Osteoblast (primary cell): ENCODE measurements at regions not wholly inside any gene's neighbourhood (a gene's known extent, or its start where the extent isn't known, plus 50 kb on each side); places are given as distances from the start of the nearest gene placed in this dataset.

ENCODE experiments used
- DNase-seq: peaks from one replicate; pipeline ENCODE4 v3.0.0; 2011; ENCODE audit warnings: low spot score, mixed read lengths; ENCODE audit not compliant: insufficient read length; ENCODE audit errors: missing footprints
- H2AFZ ChIP-seq: 2 replicates; pipeline ENCODE4 v1.6.0; 2011; ENCODE audit warnings: mild to moderate bottlenecking, low read length
- H3K27ac ChIP-seq: 2 replicates; pipeline ENCODE4 v1.5.1; 2011; ENCODE audit warnings: mild to moderate bottlenecking, low read depth, low read length, moderate library complexity
- H3K27me3 ChIP-seq: 2 replicates; pipeline ENCODE4 v1.6.0; 2012; ENCODE audit warnings: mild to moderate bottlenecking, control low read depth, inconsistent platforms, low read length, moderate library complexity; ENCODE audit not compliant: insufficient read depth
- H3K36me3 ChIP-seq: 2 replicates; pipeline ENCODE4 v1.5.1; 2011; ENCODE audit warnings: mild to moderate bottlenecking, low read length, control low read depth, moderate library complexity; ENCODE audit not compliant: insufficient read depth
- H3K4me1 ChIP-seq: 2 replicates; pipeline ENCODE4 v1.5.1; 2011; ENCODE audit warnings: mild to moderate bottlenecking, low read length, control low read depth, moderate library complexity; ENCODE audit not compliant: insufficient read depth
- H3K4me2 ChIP-seq: 2 replicates; pipeline ENCODE4 v1.6.0; 2011; ENCODE audit warnings: mild to moderate bottlenecking, low read length; ENCODE audit not compliant: insufficient read depth
- H3K4me3 ChIP-seq: fragments of 200-600 bp; sonication (generic); 3 replicates; pipeline ENCODE4 v1.5.1; 2012; ENCODE audit warnings: mild to moderate bottlenecking, low read length, inconsistent platforms; ENCODE audit not compliant: insufficient read depth
- H3K79me2 ChIP-seq: 2 replicates; pipeline ENCODE4 v1.6.0; 2012; ENCODE audit warnings: mild to moderate bottlenecking, low read length, control low read depth, inconsistent platforms; ENCODE audit not compliant: insufficient read depth
- H3K9me3 ChIP-seq: 2 replicates; pipeline ENCODE4 v1.5.1; 2011; ENCODE audit warnings: low read depth, low read length, control low read depth
- H4K20me1 ChIP-seq: 2 replicates; pipeline ENCODE4 v1.6.0; 2012; ENCODE audit warnings: mild to moderate bottlenecking, low read length, control low read depth; ENCODE audit not compliant: insufficient read depth
- TF ChIP-seq, protein P1 (sequence below): IDR thresholded peaks from 2 replicates; pipeline ENCODE4 v1.5.1; 2011; ENCODE audit warnings: mild to moderate bottlenecking, low read depth, low read length, moderate library complexity; ENCODE audit errors: extremely low read depth

DNA sequence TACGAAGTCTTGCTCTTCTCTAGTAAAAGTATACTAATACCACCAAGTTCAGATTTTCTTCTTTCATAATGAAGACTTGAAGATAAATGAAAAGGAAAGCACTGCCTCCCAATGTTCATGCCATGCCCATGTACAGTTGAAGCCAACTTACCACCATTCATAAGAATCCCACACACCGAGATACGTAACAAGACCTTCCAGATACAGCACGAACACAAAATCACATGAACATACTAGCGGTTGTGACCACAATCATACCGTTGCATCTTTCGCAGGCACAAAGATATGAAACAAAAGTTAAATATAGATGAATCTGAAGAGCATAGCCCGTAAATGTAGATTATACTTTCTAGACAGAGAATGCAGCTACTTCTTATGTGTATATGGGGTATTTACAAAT lies 412.5 kb downstream of the CBLN4 start:
- no peaks in the 10 kb centered on the region for H3K79me2 ChIP-seq

DNA sequence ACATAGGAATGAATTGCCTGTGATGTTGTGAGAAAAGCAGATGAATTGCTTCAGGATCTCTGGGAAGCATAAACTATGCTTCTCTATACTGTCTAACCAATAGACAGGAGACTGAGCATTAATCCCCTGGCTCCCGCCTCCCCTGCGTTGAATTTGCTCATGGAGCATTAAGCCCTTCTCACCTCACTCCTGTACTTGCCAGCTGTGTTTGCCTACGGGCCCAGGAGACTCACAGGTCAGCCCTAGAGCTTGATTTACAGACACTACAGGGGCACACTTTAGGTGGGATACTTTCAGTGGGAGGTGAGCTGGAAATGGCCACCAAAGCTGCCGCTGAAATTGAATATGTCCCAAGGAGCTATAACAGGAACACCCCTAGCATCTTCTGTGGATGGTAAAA lies 418.7 kb downstream of the CBLN4 start:
- TF ChIP-seq, protein P1, sequence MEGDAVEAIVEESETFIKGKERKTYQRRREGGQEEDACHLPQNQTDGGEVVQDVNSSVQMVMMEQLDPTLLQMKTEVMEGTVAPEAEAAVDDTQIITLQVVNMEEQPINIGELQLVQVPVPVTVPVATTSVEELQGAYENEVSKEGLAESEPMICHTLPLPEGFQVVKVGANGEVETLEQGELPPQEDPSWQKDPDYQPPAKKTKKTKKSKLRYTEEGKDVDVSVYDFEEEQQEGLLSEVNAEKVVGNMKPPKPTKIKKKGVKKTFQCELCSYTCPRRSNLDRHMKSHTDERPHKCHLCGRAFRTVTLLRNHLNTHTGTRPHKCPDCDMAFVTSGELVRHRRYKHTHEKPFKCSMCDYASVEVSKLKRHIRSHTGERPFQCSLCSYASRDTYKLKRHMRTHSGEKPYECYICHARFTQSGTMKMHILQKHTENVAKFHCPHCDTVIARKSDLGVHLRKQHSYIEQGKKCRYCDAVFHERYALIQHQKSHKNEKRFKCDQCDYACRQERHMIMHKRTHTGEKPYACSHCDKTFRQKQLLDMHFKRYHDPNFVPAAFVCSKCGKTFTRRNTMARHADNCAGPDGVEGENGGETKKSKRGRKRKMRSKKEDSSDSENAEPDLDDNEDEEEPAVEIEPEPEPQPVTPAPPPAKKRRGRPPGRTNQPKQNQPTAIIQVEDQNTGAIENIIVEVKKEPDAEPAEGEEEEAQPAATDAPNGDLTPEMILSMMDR = no peak
- H3K4me1 ChIP-seq = no peaks in the 10 kb centered on the region

More for the DNA sequence above, 412.5 kb downstream of the CBLN4 start:
- TF ChIP-seq, protein P1 = no peak
- H2AFZ ChIP-seq = no peak overlapping the region
- no peak overlapping the region for H3K4me3 ChIP-seq
- H3K36me3 ChIP-seq = no peaks in the 10 kb centered on the region
- no peak for DNase-seq
- H3K4me1 ChIP-seq = no peaks in the 10 kb centered on the region
- no peak overlapping the region for H3K27ac ChIP-seq
- no peaks in the 10 kb centered on the region for H4K20me1 ChIP-seq
- no peaks in the 10 kb centered on the region for H3K9me3 ChIP-seq
- no peak overlapping the region for H3K4me2 ChIP-seq
- H3K27me3 ChIP-seq = no peaks in the 10 kb centered on the region

DNA sequence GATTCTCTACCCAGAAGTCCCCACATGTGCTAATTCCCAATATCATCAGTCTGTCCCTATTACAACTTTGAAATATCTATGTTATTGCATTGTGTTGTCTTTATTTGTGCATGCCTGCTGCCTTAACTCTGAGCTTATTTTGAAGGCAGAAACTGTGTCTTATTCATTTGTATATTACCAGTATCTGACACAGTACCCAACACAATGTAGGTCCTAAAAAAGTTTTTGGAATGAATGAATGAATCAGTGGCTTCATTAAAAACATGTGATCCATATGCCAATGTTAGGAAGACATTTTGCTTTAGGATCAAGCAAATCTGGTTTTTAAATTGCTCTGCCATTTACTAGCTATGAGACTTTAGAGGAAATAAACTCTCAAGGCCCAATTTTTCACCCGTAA lies 420.4 kb downstream of the CBLN4 start:
- no peak overlapping the region for H2AFZ ChIP-seq
- no peaks in the 10 kb centered on the region for H3K36me3 ChIP-seq
- TF ChIP-seq, protein P1 = no peak
- H3K4me3 ChIP-seq = no peak overlapping the region
- H3K9me3 ChIP-seq = peaks cover 3% of the 10 kb centered on the region
- H4K20me1 ChIP-seq = no peaks in the 10 kb centered on the region
- H3K4me2 ChIP-seq = no peak overlapping the region
- H3K79me2 ChIP-seq = no peaks in the 10 kb centered on the region
- no peaks in the 10 kb centered on the region for H3K4me1 ChIP-seq
- no peaks in the 10 kb centered on the region for H3K27me3 ChIP-seq
- no peak overlapping the region for H3K27ac ChIP-seq
- no peak for DNase-seq

More for the DNA sequence above, 418.7 kb downstream of the CBLN4 start:
- Histone ChIP-seq H2AFZ (no peak overlapping the region), H3K27me3 (no peaks in the 10 kb centered on the region), H3K4me2 (no peak overlapping the region), H4K20me1 (no peaks in the 10 kb centered on the region), H3K9me3 (peaks cover 3% of the 10 kb centered on the region), H3K36me3 (no peaks in the 10 kb centered on the region), H3K79me2 (no peaks in the 10 kb centered on the region), H3K4me3 (no peak overlapping the region), H3K27ac (no peak overlapping the region)
- DNase-seq = no peak

GRCh38 chr20:55584307-55584706 lies 421.0 kb downstream of the CBLN4 start:
- H3K27me3 ChIP-seq = no peaks in the 10 kb centered on the region
- no peak overlapping the region for H3K27ac ChIP-seq
- no peaks in the 10 kb centered on the region for H3K4me1 ChIP-seq
- H2AFZ ChIP-seq = no peak overlapping the region
- no peaks in the 10 kb centered on the region for H3K79me2 ChIP-seq
- H3K4me3 ChIP-seq = no peak overlapping the region
- no peak overlapping the region for H3K4me2 ChIP-seq
- TF ChIP-seq, protein P1 = no peak
- DNase-seq = no peak
- no peaks in the 10 kb centered on the region for H3K36me3 ChIP-seq
- peaks cover 3% of the 10 kb centered on the region for H3K9me3 ChIP-seq
- no peaks in the 10 kb centered on the region for H4K20me1 ChIP-seq
